Fibroblast of lung (primary cell): ENCODE measurements at regions not wholly inside any gene's neighbourhood (a gene's known extent, or its start where the extent isn't known, plus 50 kb on each side); places are given as distances from the start of the nearest gene placed in this dataset.

ENCODE experiments used
- DNase-seq, 2 donors: peaks; one replicate each; pipeline versions ENCODE4 v3.0.0 to v3.0.0-alpha.2; 2010; ENCODE audit warnings: low read depth in 2 of 2
- H2AFZ ChIP-seq: 2 replicates; pipeline ENCODE4 v1.5.1; 2012; ENCODE audit warnings: low read length, control low read depth, inconsistent platforms
- H3K27ac ChIP-seq: 2 replicates; pipeline ENCODE4 v1.5.1; 2011; ENCODE audit warnings: low read length, control low read depth; ENCODE audit not compliant: insufficient read depth
- H3K27me3 ChIP-seq: 2 replicates; pipeline ENCODE4 v1.5.1; 2011; ENCODE audit warnings: mild to moderate bottlenecking, low read length; ENCODE audit not compliant: control insufficient read depth, insufficient read depth
- H3K36me3 ChIP-seq: 2 replicates; pipeline ENCODE4 v1.5.1; 2011; ENCODE audit warnings: low read length; ENCODE audit not compliant: control insufficient read depth, insufficient read depth
- H3K4me1 ChIP-seq: 2 replicates; pipeline ENCODE4 v1.5.1; 2011; ENCODE audit warnings: low read length; ENCODE audit not compliant: control insufficient read depth, insufficient read depth; ENCODE audit errors: extremely low read depth
- H3K4me2 ChIP-seq: 2 replicates; pipeline ENCODE4 v1.5.1; 2011; ENCODE audit warnings: low read length, control low read depth; ENCODE audit not compliant: insufficient read depth; ENCODE audit errors: extremely low read depth
- H3K4me3 ChIP-seq, 4 experiments: fragments of 200-600 bp in 1 of 4; sonication (generic) in 1 of 4; replicated peaks in 1 of 4; 2 replicates each; pipeline ENCODE4 v1.5.1; 2011 to 2016; ENCODE audit warnings: low read length in 4 of 4, low read depth in 3 of 4, mild to moderate bottlenecking in 3 of 4, control low read depth in 2 of 4, inconsistent platforms in 1 of 4, mixed read lengths in 1 of 4; ENCODE audit not compliant: insufficient read depth in 1 of 4; ENCODE audit errors: control extremely low read depth in 1 of 4
- H3K79me2 ChIP-seq: 2 replicates; pipeline ENCODE4 v1.5.1; 2012; ENCODE audit warnings: mild to moderate bottlenecking, low read length, inconsistent platforms; ENCODE audit not compliant: control insufficient read depth, insufficient read depth
- H3K9ac ChIP-seq: 2 replicates; pipeline ENCODE4 v1.5.1; 2011; ENCODE audit warnings: mild to moderate bottlenecking, low read length, control low read depth; ENCODE audit not compliant: insufficient read depth
- H3K9me3 ChIP-seq: 2 replicates; pipeline ENCODE4 v1.5.1; 2012; ENCODE audit warnings: low read depth, low read length; ENCODE audit not compliant: control insufficient read depth, insufficient read depth
- H4K20me1 ChIP-seq: 2 replicates; pipeline ENCODE4 v1.5.1; 2011; ENCODE audit warnings: low read length; ENCODE audit not compliant: control insufficient read depth, insufficient read depth; ENCODE audit errors: extremely low read depth
- CTCF ChIP-seq, 2 donors: IDR thresholded peaks in 1 of 2; conservative IDR thresholded peaks in 1 of 2; 1 replicate in 1 of 2; 2 replicates in 1 of 2; pipeline ENCODE4 v1.5.1; 2011 to 2012; ENCODE audit warnings: low read length in 2 of 2, control low read depth in 1 of 2, inconsistent platforms in 1 of 2, low read depth in 1 of 2, mild to moderate bottlenecking in 1 of 2
- EZH2 ChIP-seq: IDR thresholded peaks from 2 replicates; pipeline ENCODE4 v1.5.1; 2012; ENCODE audit warnings: low read length, control low read depth, mild to moderate bottlenecking; ENCODE audit errors: missing control alignments

- TF ChIP-seq CTCF (conservative IDR thresholded peaks at IDR 0.05 in 1 of 2, IDR thresholded peaks at IDR 0.05 in 1 of 2; ENCODE audit: low read depth in 1 of 2, low read length in 2 of 2) (no peak), EZH2 (no peak)
Measured at GRCh38 chr6:40165036-40165709, 230.9 kb upstream of the MOCS1 start.

GRCh38 chr6:40164345-40164755 is 230.1 kb upstream of the MOCS1 start:
- Histone ChIP-seq H3K4me1 (no peaks in the 10 kb centered on the region), H3K9ac (no peak overlapping the region), H3K4me3 (no peak overlapping the region), H3K27me3 (no peaks in the 10 kb centered on the region), H3K79me2 (no peaks in the 10 kb centered on the region), H2AFZ (no peak overlapping the region), H3K27ac (no peak overlapping the region), H3K36me3 (no peaks in the 10 kb centered on the region), H4K20me1 (no peaks in the 10 kb centered on the region), H3K9me3 (no peaks in the 10 kb centered on the region), H3K4me2 (no peak overlapping the region)
- no peak for DNase-seq
- TF ChIP-seq EZH2 (no peak), CTCF (conservative IDR thresholded peaks at IDR 0.05 in 1 of 2, IDR thresholded peaks at IDR 0.05 in 1 of 2; ENCODE audit: low read depth in 1 of 2, low read length in 2 of 2) (no peak)

More at GRCh38 chr6:40165036-40165709, 230.9 kb upstream of the MOCS1 start:
- Histone ChIP-seq H4K20me1 (no peaks in the 10 kb centered on the region), H3K4me2 (no peak overlapping the region), H3K79me2 (no peaks in the 10 kb centered on the region), H3K36me3 (no peaks in the 10 kb centered on the region), H3K9ac (no peak overlapping the region), H3K27me3 (no peaks in the 10 kb centered on the region), H3K4me1 (no peaks in the 10 kb centered on the region), H3K27ac (no peak overlapping the region), H2AFZ (no peak overlapping the region), H3K9me3 (no peaks in the 10 kb centered on the region), H3K4me3 (no peak overlapping the region)
- no peak for DNase-seq

GRCh38 chr6:40163924-40164323 is 229.7 kb upstream of the MOCS1 start:
- H4K20me1 ChIP-seq = no peaks in the 10 kb centered on the region
- H3K4me1 ChIP-seq = no peaks in the 10 kb centered on the region
- no peaks in the 10 kb centered on the region for H3K79me2 ChIP-seq
- no peaks in the 10 kb centered on the region for H3K27me3 ChIP-seq
- H3K9ac ChIP-seq = no peak overlapping the region
- no peak overlapping the region for H3K27ac ChIP-seq
- H3K9me3 ChIP-seq = no peaks in the 10 kb centered on the region
- H3K4me3 ChIP-seq = no peak overlapping the region
- no peak for DNase-seq
- H3K36me3 ChIP-seq = no peaks in the 10 kb centered on the region
- TF ChIP-seq EZH2 = no peak
- no peak for TF ChIP-seq CTCF (conservative IDR thresholded peaks at IDR 0.05 in 1 of 2, IDR thresholded peaks at IDR 0.05 in 1 of 2; ENCODE audit: low read depth in 1 of 2, low read length in 2 of 2)
- no peak overlapping the region for H2AFZ ChIP-seq
- H3K4me2 ChIP-seq = no peak overlapping the region
